Ovary (tissue), 3 donors: ENCODE measurements at regions not wholly inside any gene's neighbourhood (a gene's known extent, or its start where the extent isn't known, plus 50 kb on each side); places are given as distances from the start of the nearest gene placed in this dataset.
"Not testable (repeated sequence)": the region's sequence is repeated elsewhere in the genome, so short reads cannot be mapped to it uniquely, and the experiment has no call there.

Experiments used
- CTCF ChIP-seq, 3 donors: fragments of 450-650 bp in 2 of 3; fragments of 200-600 bp in 1 of 3; IDR thresholded peaks; one replicate each; pipeline versions ENCODE4 v1.5.1 to v1.8.0; 2016 to 2022; ENCODE audit warnings: antibody characterized with exemption in 3 of 3, mild to moderate bottlenecking in 1 of 3
- EP300 ChIP-seq: sonication (generic); formaldehyde crosslinking; IDR thresholded peaks from one replicate; pipeline ENCODE4 v1.6.1; 2017; ENCODE audit warnings: antibody characterized with exemption
- POLR2A ChIP-seq: fragments of 450-650 bp; IDR thresholded peaks from one replicate; pipeline ENCODE4 v1.6.1; 2017; ENCODE audit warnings: antibody characterized with exemption, mild to moderate bottlenecking, moderate library complexity
- donor health status: DM: no; HTN: no; CAD: no.

GRCh38 chr9:138198963-138199362, 321.4 kb downstream of the CACNA1B start:
- TF ChIP-seq CTCF (IDR thresholded peaks at IDR 0.05); POLR2A; EP300: not testable (repeated sequence)
